ENCODE measurements at regions not wholly inside any gene's neighbourhood (a gene's known extent, or its start where the extent isn't known, plus 50 kb on each side); places are given as distances from the start of the nearest gene placed in this dataset.

DNA sequence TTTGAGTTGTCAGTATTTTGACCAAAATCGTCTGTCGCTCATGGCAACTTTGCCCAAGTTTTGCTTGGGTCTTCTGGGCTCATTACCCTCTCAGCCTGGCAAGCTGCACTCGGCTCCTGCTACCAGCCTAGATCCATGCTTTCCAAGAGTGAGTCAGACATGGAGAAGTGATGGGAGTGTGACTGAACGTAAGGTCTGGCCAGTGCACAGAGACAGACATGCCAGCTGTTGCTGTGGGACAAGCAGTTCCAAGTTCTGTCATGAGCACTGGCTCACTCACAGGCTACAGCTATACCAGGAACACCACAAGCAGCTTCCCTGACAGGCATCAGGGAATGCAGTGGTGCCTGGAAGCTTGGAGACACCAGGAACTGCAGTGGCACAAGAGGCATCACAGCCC lies 338.9 kb downstream of the KDM5D start:
- TF ChIP-seq EZH2phosphoT487 (IDR thresholded peaks at IDR 0.05; ENCODE audit: borderline replicate concordance): no peak
- TF ChIP-seq EZH2 (IDR thresholded peaks at IDR 0.05): no peak
- TF ChIP-seq ZNF274 (IDR thresholded peaks at IDR 0.05; ENCODE audit: low read depth, low read length): no peak
- TF ChIP-seq POLR2AphosphoS5 (IDR thresholded peaks at IDR 0.05; ENCODE audit: low read depth, low read length): no peak
